Activated T-cell treated with anti-CD3 and anti-CD28 coated beads, Interleukin-2, amount 50 U/mL, for 72 hours (primary cell): ENCODE measurements at regions not wholly inside any gene's neighbourhood (a gene's known extent, or its start where the extent isn't known, plus 50 kb on each side); places are given as distances from the start of the nearest gene placed in this dataset.
"Not testable (repeated sequence)": the region's sequence is repeated elsewhere in the genome, so short reads cannot be mapped to it uniquely, and the experiment has no call there.

Source experiments
- ATAC-seq, 2 donors: fragments of 150-1000 bp; cut with Tn5 transposase; replicated peaks in 1 of 2; 2 replicates each; pipeline ENCODE4 v1.10.0; 2021; ENCODE audit warnings: moderate library complexity in 2 of 2, mild to moderate bottlenecking in 1 of 2
- DNase-seq, 2 donors: peaks; one replicate each; pipeline ENCODE4 v3.0.0; 2021 to 2022; ENCODE audit warnings: mixed read lengths in 1 of 2
- H3K27ac Mint-ChIP-seq: one replicate; pipeline ENCODE4 v1.8.0; 2022; ENCODE audit warnings: mild to moderate bottlenecking, moderate library complexity, mixed read lengths
- H3K27me3 Mint-ChIP-seq: one replicate; pipeline ENCODE4 v1.8.0; 2022; ENCODE audit warnings: low read depth, mixed read lengths
- H3K36me3 Mint-ChIP-seq, 2 donors: one replicate each; pipeline ENCODE4 v1.8.0; 2022; ENCODE audit warnings: mixed read lengths in 2 of 2, mild to moderate bottlenecking in 1 of 2; ENCODE audit not compliant: insufficient read depth in 2 of 2
- H3K4me1 Mint-ChIP-seq: one replicate; pipeline ENCODE4 v1.8.0; 2022; ENCODE audit warnings: low read depth, mixed read lengths
- H3K4me3 Mint-ChIP-seq, 2 donors: one replicate each; pipeline ENCODE4 v1.8.0; 2022; ENCODE audit warnings: mild to moderate bottlenecking in 2 of 2, mixed read lengths in 2 of 2, moderate library complexity in 2 of 2
- H3K9me3 Mint-ChIP-seq, 2 donors: one replicate each; pipeline ENCODE4 v1.8.0; 2022; ENCODE audit warnings: mixed read lengths in 2 of 2

DNA sequence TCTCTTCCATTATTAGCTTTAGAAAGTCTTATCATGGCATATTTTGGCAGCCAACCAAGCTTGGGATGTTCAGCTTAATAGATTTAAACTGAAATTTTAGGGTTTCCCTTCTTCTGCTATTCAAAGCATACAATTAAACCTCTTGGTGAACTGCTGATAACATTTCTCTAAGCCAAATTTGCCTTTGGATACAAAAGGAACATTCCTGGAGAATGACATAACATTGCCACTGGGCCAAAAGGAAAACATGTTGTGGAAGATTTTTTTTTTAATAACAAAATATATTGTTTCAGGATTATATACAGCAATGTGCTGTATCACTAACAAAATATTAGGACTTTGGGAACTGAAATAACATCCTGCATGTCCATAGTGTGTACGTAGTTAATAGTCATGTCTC lies 215.1 kb upstream of the TBX18 start:
- peaks cover 11 to 13% of the 10 kb centered on the region in 2 donors for H3K9me3 Mint-ChIP-seq
- H3K4me3 Mint-ChIP-seq: no peak overlapping the region
- H3K27me3 Mint-ChIP-seq: no peaks in the 10 kb centered on the region
- H3K36me3 Mint-ChIP-seq: peaks cover 0 to 2% of the 10 kb centered on the region in 2 donors
- DNase-seq (no peak), ATAC-seq (no peak)
- no peaks in the 10 kb centered on the region for H3K4me1 Mint-ChIP-seq
- H3K27ac Mint-ChIP-seq: no peak overlapping the region

DNA sequence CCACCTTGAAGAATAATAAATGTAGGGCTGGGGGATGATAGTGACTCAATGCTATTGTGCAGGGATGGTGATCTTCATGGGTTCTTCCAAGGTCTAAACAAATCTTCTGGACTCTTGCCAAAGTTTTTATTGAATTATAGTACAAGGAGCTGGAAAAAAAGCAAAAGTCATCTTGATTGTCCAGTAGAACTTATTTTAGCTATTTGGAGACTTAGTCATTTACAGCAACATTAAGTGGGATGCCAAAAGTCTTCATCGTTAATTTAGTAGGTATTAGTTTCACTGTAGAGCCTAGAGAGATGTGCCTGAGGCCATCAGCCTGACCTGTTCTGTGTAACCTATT lies 212.9 kb upstream of the TBX18 start:
- H3K4me3 Mint-ChIP-seq: no peak overlapping the region

DNA sequence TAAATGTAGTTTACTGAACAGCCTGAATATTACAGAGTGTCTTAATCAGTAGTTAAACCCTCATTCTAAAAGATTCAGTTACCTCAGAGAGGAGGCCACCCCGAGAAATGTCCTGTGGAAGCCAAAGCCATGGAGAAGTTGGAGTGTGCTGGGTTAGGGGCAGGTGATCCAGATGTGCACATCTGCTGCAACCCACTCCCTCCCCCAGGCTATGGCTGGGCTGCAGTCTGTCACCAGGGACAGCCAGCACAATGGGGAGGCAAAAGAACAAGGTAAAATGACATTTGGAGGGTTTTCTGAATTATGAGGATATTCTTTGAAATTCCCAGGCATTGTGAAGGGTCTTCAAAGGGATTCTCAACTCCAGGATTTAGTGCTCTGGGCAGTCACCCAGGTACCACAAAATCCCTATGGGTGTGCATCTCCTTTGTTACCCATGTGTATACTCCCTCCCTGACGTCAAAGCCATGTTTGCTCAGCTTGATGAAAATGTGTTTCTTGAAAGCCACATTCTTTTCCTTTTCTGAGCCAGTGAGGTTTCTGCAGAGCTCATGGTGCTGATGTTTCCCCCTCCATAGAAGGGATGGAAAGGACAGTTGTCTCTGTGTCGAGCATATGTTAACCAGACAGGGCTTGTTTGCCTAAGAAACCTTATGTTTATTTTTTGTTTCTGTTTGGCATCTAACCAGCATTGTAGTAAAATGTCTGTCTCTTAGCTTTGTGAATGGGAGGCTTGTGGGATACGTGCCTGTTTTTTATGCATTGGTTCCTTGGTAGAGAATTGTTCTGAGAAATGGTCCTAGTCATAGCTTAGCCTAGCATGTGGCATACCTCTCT lies 212.3 kb upstream of the TBX18 start:
- DNase-seq (no peak), ATAC-seq (no peak)
- no peaks in the 10 kb centered on the region for H3K27me3 Mint-ChIP-seq
- no peak overlapping the region for H3K27ac Mint-ChIP-seq
- no peaks in the 10 kb centered on the region for H3K4me1 Mint-ChIP-seq
- H3K36me3 Mint-ChIP-seq: no peaks in the 10 kb centered on the region
- no peak overlapping the region for H3K4me3 Mint-ChIP-seq
- peaks cover 3 to 5% of the 10 kb centered on the region in 2 donors for H3K9me3 Mint-ChIP-seq

More for the DNA sequence above, 212.9 kb upstream of the TBX18 start:
- H3K9me3 Mint-ChIP-seq: peaks cover 3 to 5% of the 10 kb centered on the region in 2 donors
- H3K27me3 Mint-ChIP-seq: no peaks in the 10 kb centered on the region
- DNase-seq: no peak
- H3K36me3 Mint-ChIP-seq: no peaks in the 10 kb centered on the region
- no peak for ATAC-seq
- no peaks in the 10 kb centered on the region for H3K4me1 Mint-ChIP-seq
- H3K27ac Mint-ChIP-seq: no peak overlapping the region

DNA sequence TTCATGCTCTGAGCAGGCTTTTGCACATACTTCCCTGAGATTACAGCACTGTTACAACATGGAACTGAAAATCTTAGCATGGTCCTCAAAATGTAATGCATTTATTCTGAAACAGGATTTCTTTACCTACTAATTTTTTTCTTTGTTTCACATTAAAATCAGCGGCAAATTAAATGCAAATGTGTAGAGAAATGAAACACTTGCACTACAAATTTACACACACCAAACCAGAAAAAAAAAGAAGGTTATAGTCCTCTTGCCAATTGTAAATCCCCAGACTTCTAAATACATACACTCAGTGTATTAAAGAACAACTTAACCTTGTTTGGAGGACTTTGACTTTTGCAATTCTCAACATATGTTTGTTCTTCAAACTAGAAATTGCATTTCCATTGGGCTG lies 210.9 kb upstream of the TBX18 start:
- ATAC-seq (no peak), DNase-seq (no peak)
- no peaks in the 10 kb centered on the region for H3K36me3 Mint-ChIP-seq
- no peaks in the 10 kb centered on the region for H3K4me1 Mint-ChIP-seq
- H3K27me3 Mint-ChIP-seq: no peaks in the 10 kb centered on the region
- H3K4me3 Mint-ChIP-seq: no peak overlapping the region
- no peak overlapping the region for H3K27ac Mint-ChIP-seq
- peaks cover 0 to 2% of the 10 kb centered on the region in 2 donors for H3K9me3 Mint-ChIP-seq

DNA sequence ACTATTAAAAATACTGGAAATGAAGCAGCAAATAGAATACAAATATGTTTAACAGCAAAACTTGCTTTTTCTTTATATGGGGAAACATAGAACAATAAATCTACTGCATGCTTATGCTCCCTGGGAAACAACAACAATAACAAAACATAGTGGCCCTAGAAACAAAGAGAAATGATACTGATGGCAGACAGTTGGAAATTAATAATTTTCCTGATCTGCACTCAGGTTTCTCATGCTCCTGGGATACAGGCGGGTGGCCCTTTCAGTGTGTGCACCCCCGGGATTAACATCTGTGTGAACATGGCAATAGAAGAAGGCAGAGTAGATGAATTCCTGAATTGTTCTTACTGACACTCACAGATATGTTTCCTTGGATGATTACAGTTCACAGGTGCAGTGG lies 209.2 kb upstream of the TBX18 start:
- no peak overlapping the region for H3K27ac Mint-ChIP-seq
- no peak for ATAC-seq
- no peaks in the 10 kb centered on the region for H3K27me3 Mint-ChIP-seq
- H3K4me1 Mint-ChIP-seq: no peaks in the 10 kb centered on the region
- H3K36me3 Mint-ChIP-seq: no peaks in the 10 kb centered on the region
- peaks cover 1 to 2% of the 10 kb centered on the region in 2 donors for H3K9me3 Mint-ChIP-seq
- no peak overlapping the region for H3K4me3 Mint-ChIP-seq
- DNase-seq: no peak

DNA sequence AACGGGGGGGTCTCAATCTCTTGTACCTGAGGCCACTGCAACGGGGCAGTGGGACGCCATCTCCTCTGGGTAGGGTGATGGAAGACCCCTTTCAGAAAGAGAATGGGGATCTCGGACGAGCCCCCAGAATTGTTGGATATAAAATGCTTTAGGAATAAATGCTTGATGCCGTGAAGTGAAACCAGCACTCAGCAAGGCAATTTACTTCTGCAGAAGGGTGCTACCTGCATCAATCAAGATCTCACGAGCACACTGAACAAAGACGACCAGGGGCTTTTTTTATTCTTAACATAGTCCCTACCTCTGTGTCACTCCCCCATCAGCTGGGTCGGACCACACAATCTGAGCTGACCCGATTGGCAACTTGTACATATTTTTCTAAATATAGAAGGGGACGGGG lies 203.6 kb upstream of the TBX18 start:
- no peak for ATAC-seq
- Mint-ChIP-seq H3K36me3 (peaks cover 0 to 2% of the 10 kb centered on the region in 2 donors), H3K27me3 (no peaks in the 10 kb centered on the region), H3K4me3 (no peak overlapping the region), H3K9me3 (peaks cover 4 to 7% of the 10 kb centered on the region in 2 donors), H3K4me1 (no peaks in the 10 kb centered on the region), H3K27ac (no peak overlapping the region)
- no peak for DNase-seq

DNA sequence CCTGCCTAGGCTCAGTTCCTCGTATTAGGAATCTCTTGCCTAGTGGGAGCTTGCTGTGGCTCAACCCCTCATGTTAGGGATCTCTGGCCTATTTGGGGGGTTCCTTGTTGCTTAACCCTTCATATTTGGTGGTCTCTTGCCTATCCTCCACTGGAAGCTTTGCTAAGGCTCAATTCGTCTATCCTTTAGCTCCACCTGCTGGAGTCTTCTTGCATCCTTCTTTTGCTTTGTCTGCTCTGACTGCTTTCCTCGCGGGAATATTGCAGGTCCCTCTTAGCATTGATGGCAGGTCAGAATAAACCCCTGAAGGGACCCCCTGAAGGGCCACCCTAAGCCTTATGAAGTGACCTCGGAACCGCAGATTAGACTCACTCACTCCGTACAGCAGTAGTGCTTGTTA lies 203.0 kb upstream of the TBX18 start:
- no peak overlapping the region for H3K27ac Mint-ChIP-seq
- H3K36me3 Mint-ChIP-seq: peaks cover 0 to 2% of the 10 kb centered on the region in 2 donors
- no peaks in the 10 kb centered on the region for H3K4me1 Mint-ChIP-seq
- ATAC-seq: no peak
- no peak overlapping the region for H3K4me3 Mint-ChIP-seq
- no peaks in the 10 kb centered on the region for H3K27me3 Mint-ChIP-seq
- H3K9me3 Mint-ChIP-seq: peaks cover 4 to 7% of the 10 kb centered on the region in 2 donors
- DNase-seq: no peak

DNA sequence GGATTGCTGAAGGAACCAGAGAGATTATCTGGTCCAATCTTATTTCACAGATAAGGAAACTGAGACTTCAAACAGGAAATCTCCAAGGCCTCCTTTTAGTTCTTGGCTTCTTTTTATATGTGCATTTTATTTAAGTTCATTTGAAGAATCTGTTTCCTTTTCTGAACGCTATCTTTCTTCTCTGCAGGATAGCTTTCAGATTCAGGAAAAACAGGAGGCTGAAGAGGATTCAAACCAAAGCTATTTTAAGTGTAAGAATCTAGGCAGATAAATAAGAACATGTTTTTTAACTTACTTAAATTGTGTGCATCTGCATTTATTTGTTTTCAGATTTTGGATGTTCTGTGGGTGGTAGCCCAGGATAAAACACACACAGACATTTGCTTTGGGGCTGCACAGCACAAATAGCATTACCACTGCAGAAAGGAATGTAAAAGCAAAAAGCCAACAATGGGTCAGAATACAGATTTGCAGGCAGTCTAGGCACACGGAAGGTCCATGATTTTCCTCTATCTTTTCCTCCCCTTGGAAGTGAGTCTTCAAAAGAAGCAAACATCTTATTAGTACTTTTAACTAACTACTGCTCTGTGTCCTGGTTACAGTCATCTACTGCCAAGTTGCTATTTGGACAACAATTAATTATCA lies 188.8 kb upstream of the TBX18 start:
- Mint-ChIP-seq H3K27me3 (no peaks in the 10 kb centered on the region), H3K4me3 (no peak overlapping the region)
- ATAC-seq: no peak

DNA sequence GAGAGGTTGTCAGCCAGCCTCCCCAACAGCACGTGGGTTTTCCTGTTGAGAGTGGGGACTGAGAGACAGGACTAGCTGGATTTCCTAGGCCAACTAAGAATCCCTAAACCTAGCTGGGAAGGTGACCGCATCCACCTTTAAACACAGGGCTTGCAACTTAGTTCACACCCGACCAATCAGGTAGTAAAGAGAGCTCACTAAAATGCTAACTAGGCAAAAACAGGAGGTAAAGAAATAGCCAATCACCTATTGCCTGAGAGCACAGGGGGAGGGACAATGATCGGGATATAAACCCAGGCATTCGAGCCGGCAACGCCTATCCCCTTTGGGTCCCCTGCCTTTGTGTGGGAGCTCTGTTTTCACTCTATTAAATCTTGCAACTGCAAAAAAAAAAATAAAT lies 180.5 kb upstream of the TBX18 start:
- not testable (repeated sequence) for H3K27me3 Mint-ChIP-seq, H3K27ac Mint-ChIP-seq, H3K4me3 Mint-ChIP-seq, ATAC-seq, H3K36me3 Mint-ChIP-seq, DNase-seq, H3K4me1 Mint-ChIP-seq
- H3K9me3 Mint-ChIP-seq: peaks cover 9 to 13% of the 10 kb centered on the region in 2 donors

More for the DNA sequence above, 188.8 kb upstream of the TBX18 start:
- no peak for DNase-seq
- H3K4me1 Mint-ChIP-seq: no peaks in the 10 kb centered on the region
- H3K9me3 Mint-ChIP-seq: peaks cover 0 to 5% of the 10 kb centered on the region in 2 donors
- H3K27ac Mint-ChIP-seq: no peak overlapping the region
- no peaks in the 10 kb centered on the region for H3K36me3 Mint-ChIP-seq

DNA sequence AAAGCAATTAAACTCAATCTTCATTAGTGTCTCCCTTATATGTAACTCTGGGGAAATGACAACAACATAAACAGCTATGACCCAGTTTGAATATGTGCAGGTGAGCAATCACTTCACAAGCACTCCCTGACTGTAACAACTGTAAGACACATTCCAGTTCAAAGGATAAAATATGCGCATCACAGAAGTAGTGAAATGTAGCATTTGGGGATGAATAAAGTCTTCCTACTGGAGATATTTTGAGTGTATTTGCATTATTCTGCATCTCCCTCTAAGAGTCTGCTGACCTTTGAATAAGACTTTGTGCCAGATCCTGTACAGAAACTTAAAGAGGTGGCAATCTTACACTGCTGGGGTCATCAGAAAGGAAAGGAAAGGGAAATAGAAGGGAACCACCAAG lies 179.5 kb upstream of the TBX18 start:
- no peak for ATAC-seq
- DNase-seq: no peak
- H3K4me3 Mint-ChIP-seq: no peak overlapping the region
- no peaks in the 10 kb centered on the region for H3K27me3 Mint-ChIP-seq
- H3K9me3 Mint-ChIP-seq: peaks cover 9 to 10% of the 10 kb centered on the region in 2 donors
- H3K27ac Mint-ChIP-seq: no peak overlapping the region
- H3K4me1 Mint-ChIP-seq: no peaks in the 10 kb centered on the region
- no peaks in the 10 kb centered on the region for H3K36me3 Mint-ChIP-seq

DNA sequence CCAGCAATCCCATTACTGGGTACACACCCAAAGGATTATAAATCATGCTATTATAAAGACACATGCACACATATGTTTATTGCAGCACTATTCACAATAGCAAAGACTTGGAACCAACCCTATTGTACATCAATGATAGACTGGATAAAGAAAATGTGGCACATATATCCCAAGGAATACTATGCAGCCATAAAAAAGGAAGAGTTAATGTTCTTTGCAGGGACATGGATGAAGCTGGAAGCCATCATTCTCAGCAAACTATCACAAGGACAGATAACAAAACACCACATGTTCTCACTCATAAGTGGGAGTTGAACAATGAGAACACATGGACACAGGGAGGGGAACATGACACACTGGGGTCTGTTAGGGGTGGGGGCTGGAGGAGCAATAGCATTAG lies 177.2 kb upstream of the TBX18 start:
- not testable (repeated sequence) for DNase-seq, ATAC-seq, H3K36me3 Mint-ChIP-seq, H3K27me3 Mint-ChIP-seq, H3K4me3 Mint-ChIP-seq, H3K4me1 Mint-ChIP-seq, H3K27ac Mint-ChIP-seq
- peaks cover 9 to 13% of the 10 kb centered on the region in 2 donors for H3K9me3 Mint-ChIP-seq

DNA sequence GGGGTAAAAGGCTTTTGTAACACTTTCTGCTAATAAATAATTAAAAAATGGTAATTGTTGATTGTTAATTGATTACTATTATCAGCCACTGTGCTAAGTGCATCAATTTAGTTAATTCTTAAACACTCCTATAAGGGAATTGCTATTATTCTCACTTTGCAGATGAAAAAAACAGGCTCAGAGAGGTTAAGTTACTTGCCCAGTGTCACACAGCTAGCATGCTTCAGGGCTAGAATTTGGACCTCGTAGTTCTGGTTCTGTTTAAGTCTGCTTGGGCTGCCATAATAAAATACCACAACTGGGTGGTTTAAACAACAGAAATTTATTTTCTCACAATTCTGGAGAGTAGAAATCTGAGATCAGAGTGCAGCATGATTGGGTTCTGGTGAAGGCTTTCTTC lies 164.8 kb upstream of the TBX18 start:
- Mint-ChIP-seq H3K27me3 (no peaks in the 10 kb centered on the region), H3K4me1 (no peaks in the 10 kb centered on the region), H3K27ac (no peak overlapping the region), H3K4me3 (no peak overlapping the region), H3K36me3 (no peaks in the 10 kb centered on the region), H3K9me3 (no peaks in the 10 kb centered on the region)
- no peak for ATAC-seq
- DNase-seq: no peak

DNA sequence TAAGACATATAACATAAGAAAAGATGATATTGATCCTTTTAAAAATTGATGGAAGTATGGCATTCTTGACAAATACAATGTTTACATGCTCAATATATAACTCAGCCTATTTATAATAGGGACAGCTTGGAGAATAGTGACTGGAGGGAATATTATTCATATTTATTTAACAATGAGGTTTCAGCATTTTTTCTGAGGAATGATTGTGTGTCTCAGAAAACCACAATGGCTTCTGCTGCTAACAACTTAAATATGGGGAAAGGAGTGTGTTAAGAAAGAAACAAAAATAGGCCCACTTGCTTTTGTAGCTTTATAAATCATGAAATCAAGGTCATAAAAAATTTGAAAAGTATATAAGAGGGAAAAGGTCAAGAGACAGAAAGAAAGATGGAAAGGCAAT lies 163.2 kb upstream of the TBX18 start:
- H3K36me3 Mint-ChIP-seq: no peaks in the 10 kb centered on the region
- H3K4me1 Mint-ChIP-seq: no peaks in the 10 kb centered on the region
- H3K27ac Mint-ChIP-seq: no peak overlapping the region

More for the DNA sequence above, 163.2 kb upstream of the TBX18 start:
- ATAC-seq (no peak), DNase-seq (no peak)
- Mint-ChIP-seq H3K9me3 (no peaks in the 10 kb centered on the region), H3K4me3 (no peak overlapping the region), H3K27me3 (no peaks in the 10 kb centered on the region)
